Duodenal mucosa (tissue), 2 donors: ENCODE measurements at regions not wholly inside any gene's neighbourhood (a gene's known extent, or its start where the extent isn't known, plus 50 kb on each side); places are given as distances from the start of the nearest gene placed in this dataset.
"Not testable (repeated sequence)": the region's sequence is repeated elsewhere in the genome, so short reads cannot be mapped to it uniquely, and the experiment has no call there.

Source experiments
- H3K27ac ChIP-seq: one replicate; pipeline ENCODE4 v1.7.0; 2013; ENCODE audit warnings: low read depth, low read length
- H3K27me3 ChIP-seq, 2 donors: one replicate each; pipeline ENCODE4 v1.7.0; 2013; ENCODE audit warnings: low read length in 2 of 2, control low read depth in 1 of 2; ENCODE audit not compliant: insufficient read depth in 2 of 2, control insufficient read depth in 1 of 2
- H3K36me3 ChIP-seq, 2 donors: one replicate each; pipeline ENCODE4 v1.7.0; 2013; ENCODE audit warnings: low read length in 2 of 2, control low read depth in 1 of 2; ENCODE audit not compliant: insufficient read depth in 2 of 2, control insufficient read depth in 1 of 2
- H3K4me1 ChIP-seq, 2 donors: one replicate each; pipeline ENCODE4 v1.7.0; 2013; ENCODE audit warnings: low read length in 2 of 2, control low read depth in 1 of 2; ENCODE audit not compliant: insufficient read depth in 2 of 2, control insufficient read depth in 1 of 2
- H3K4me3 ChIP-seq, 2 donors: one replicate each; pipeline ENCODE4 v1.7.0; 2013; ENCODE audit warnings: low read length in 2 of 2, low read depth in 1 of 2
- H3K9ac ChIP-seq, 2 donors: one replicate each; pipeline ENCODE4 v1.7.0; 2013; ENCODE audit warnings: low read length in 2 of 2, low read depth in 1 of 2
- H3K9me3 ChIP-seq, 2 donors: one replicate each; pipeline ENCODE4 v1.7.0; 2013; ENCODE audit warnings: low read length in 2 of 2, control low read depth in 1 of 2; ENCODE audit not compliant: control insufficient read depth in 1 of 2

GRCh38 chr2:226286916-226287315, 512.7 kb downstream of the IRS1 start:
- H3K9ac ChIP-seq = no peak overlapping the region
- H3K4me1 ChIP-seq = peaks cover 0 to 9% of the 10 kb centered on the region in 2 donors
- H3K9me3 ChIP-seq = peaks cover 2 to 5% of the 10 kb centered on the region in 2 donors
- no peak overlapping the region for H3K4me3 ChIP-seq
- H3K27me3 ChIP-seq = no peaks in the 10 kb centered on the region
- H3K27ac ChIP-seq = no peak overlapping the region
- no peaks in the 10 kb centered on the region for H3K36me3 ChIP-seq

- H3K27me3 ChIP-seq = no peaks in the 10 kb centered on the region
- no peak overlapping the region for H3K9ac ChIP-seq
- H3K36me3 ChIP-seq = no peaks in the 10 kb centered on the region
- H3K9me3 ChIP-seq = no peaks in the 10 kb centered on the region
- no peak overlapping the region for H3K4me3 ChIP-seq
- H3K4me1 ChIP-seq = peaks cover 0 to 9% of the 10 kb centered on the region in 2 donors
- no peak overlapping the region for H3K27ac ChIP-seq
Measured at GRCh38 chr2:226283796-226284195, 515.8 kb downstream of the IRS1 start.

- Histone ChIP-seq H3K27ac (no peak overlapping the region), H3K4me3 (no peak overlapping the region), H3K9me3 (no peaks in the 10 kb centered on the region), H3K4me1 (peaks cover 0 to 9% of the 10 kb centered on the region in 2 donors), H3K36me3 (no peaks in the 10 kb centered on the region), H3K27me3 (no peaks in the 10 kb centered on the region), H3K9ac (no peak overlapping the region)
Measured at GRCh38 chr2:226282151-226282550, 517.5 kb downstream of the IRS1 start.

GRCh38 chr2:226280136-226280535, 519.5 kb downstream of the IRS1 start:
- H3K9ac ChIP-seq, H3K4me3 ChIP-seq, H3K9me3 ChIP-seq, H3K27me3 ChIP-seq, H3K27ac ChIP-seq, H3K36me3 ChIP-seq, H3K4me1 ChIP-seq: not testable (repeated sequence)

GRCh38 chr2:226275215-226275614, 524.4 kb downstream of the IRS1 start:
- Histone ChIP-seq H3K4me3 (no peak overlapping the region), H3K4me1 (no peaks in the 10 kb centered on the region), H3K27ac (no peak overlapping the region), H3K9ac (no peak overlapping the region), H3K36me3 (no peaks in the 10 kb centered on the region), H3K27me3 (no peaks in the 10 kb centered on the region), H3K9me3 (no peaks in the 10 kb centered on the region)

- H3K9me3 ChIP-seq = no peaks in the 10 kb centered on the region
- no peaks in the 10 kb centered on the region for H3K27me3 ChIP-seq
- H3K4me1 ChIP-seq = no peaks in the 10 kb centered on the region
- no peaks in the 10 kb centered on the region for H3K36me3 ChIP-seq
- no peak overlapping the region for H3K27ac ChIP-seq
- no peak overlapping the region for H3K9ac ChIP-seq
- H3K4me3 ChIP-seq = no peak overlapping the region
Measured at GRCh38 chr2:226274143-226274542, 525.5 kb downstream of the IRS1 start.

- H3K36me3 ChIP-seq = no peaks in the 10 kb centered on the region
Measured at GRCh38 chr2:226273440-226273839, 526.2 kb downstream of the IRS1 start.

GRCh38 chr2:226272435-226272834, 527.2 kb downstream of the IRS1 start:
- Histone ChIP-seq H3K36me3 (no peaks in the 10 kb centered on the region), H3K4me3 (no peak overlapping the region), H3K9ac (no peak overlapping the region), H3K9me3 (no peaks in the 10 kb centered on the region), H3K27me3 (no peaks in the 10 kb centered on the region), H3K4me1 (no peaks in the 10 kb centered on the region), H3K27ac (no peak overlapping the region)

More at GRCh38 chr2:226273440-226273839, 526.2 kb downstream of the IRS1 start:
- H3K27me3 ChIP-seq = no peaks in the 10 kb centered on the region
- H3K9ac ChIP-seq = no peak overlapping the region
- H3K4me3 ChIP-seq = no peak overlapping the region
- H3K4me1 ChIP-seq = no peaks in the 10 kb centered on the region
- H3K9me3 ChIP-seq = no peaks in the 10 kb centered on the region
- H3K27ac ChIP-seq = no peak overlapping the region

- H3K9ac ChIP-seq = no peak overlapping the region
- H3K27ac ChIP-seq = no peak overlapping the region
- no peak overlapping the region for H3K4me3 ChIP-seq
- H3K27me3 ChIP-seq = no peaks in the 10 kb centered on the region
- H3K36me3 ChIP-seq = no peaks in the 10 kb centered on the region
- H3K9me3 ChIP-seq = no peaks in the 10 kb centered on the region
- no peaks in the 10 kb centered on the region for H3K4me1 ChIP-seq
Measured at GRCh38 chr2:226270285-226271058, 529.1 kb downstream of the IRS1 start.

- H3K9me3 ChIP-seq = no peaks in the 10 kb centered on the region
- H3K27ac ChIP-seq = no peak overlapping the region
- H3K4me3 ChIP-seq = no peak overlapping the region
- no peaks in the 10 kb centered on the region for H3K27me3 ChIP-seq
- no peaks in the 10 kb centered on the region for H3K36me3 ChIP-seq
- no peak overlapping the region for H3K9ac ChIP-seq
- H3K4me1 ChIP-seq = no peaks in the 10 kb centered on the region
Measured at GRCh38 chr2:226267516-226268289, 531.9 kb downstream of the IRS1 start.
